Gastroesophageal sphincter (tissue), 4 donors: ENCODE measurements at regions not wholly inside any gene's neighbourhood (a gene's known extent, or its start where the extent isn't known, plus 50 kb on each side); places are given as distances from the start of the nearest gene placed in this dataset.
"Not testable (repeated sequence)": the region's sequence is repeated elsewhere in the genome, so short reads cannot be mapped to it uniquely, and the experiment has no call there.

Source experiments
- ATAC-seq: fragments of 150-250 bp; one replicate; pipeline ENCODE4 v1.9.1; 2016; ENCODE audit warnings: mild to moderate bottlenecking, moderate library complexity
- H3K27ac ChIP-seq, 4 donors: fragments of 200-600 bp; sonication (generic) in 3 of 4; 1 replicate in 3 of 4; 2 replicates in 1 of 4; pipeline ENCODE4 v1.5.1; 2016 to 2019
- H3K27me3 ChIP-seq: fragments of 200-600 bp; sonication (generic); one replicate; pipeline ENCODE4 v1.5.1; 2019
- H3K36me3 ChIP-seq, 2 donors: fragments of 200-600 bp; sonication (generic); one replicate each; pipeline ENCODE4 v1.5.1; 2019; ENCODE audit warnings: control low read depth in 1 of 2
- H3K4me1 ChIP-seq, 3 donors: fragments of 200-600 bp; sonication (generic); 1 replicate in 2 of 3; 2 replicates in 1 of 3; pipeline ENCODE4 v1.5.1; 2016 to 2019; ENCODE audit warnings: control low read depth in 2 of 3
- H3K4me3 ChIP-seq, 2 donors: fragments of 200-600 bp; sonication (generic); one replicate each; pipeline ENCODE4 v1.5.1; 2019; ENCODE audit warnings: mild to moderate bottlenecking in 1 of 2, moderate library complexity in 1 of 2
- H3K9me3 ChIP-seq, 3 donors: fragments of 200-600 bp; sonication (generic); one replicate each; pipeline ENCODE4 v1.5.1; 2017 to 2019; ENCODE audit warnings: control low read depth in 2 of 3
- EP300 ChIP-seq: sonication (generic); formaldehyde crosslinking; IDR thresholded peaks from one replicate; pipeline ENCODE4 v1.6.1; 2017; ENCODE audit warnings: antibody characterized with exemption, mild to moderate bottlenecking
- POLR2A ChIP-seq, 2 donors: fragments of 450-650 bp; IDR thresholded peaks; one replicate each; pipeline ENCODE4 v1.6.1; 2017; ENCODE audit warnings: antibody characterized with exemption in 2 of 2, mild to moderate bottlenecking in 2 of 2, moderate library complexity in 1 of 2
- POLR2AphosphoS5 ChIP-seq: sonication (generic); formaldehyde crosslinking; IDR thresholded peaks from one replicate; pipeline ENCODE4 v1.6.1; 2017; ENCODE audit warnings: antibody characterized with exemption
- WGBS, 2 donors: methylation state at CpG; one replicate each; pipeline ENCODE4 v1.1.5; 2018; ENCODE audit warnings: low coverage in 1 of 2; 5-methylcytosine and 5-hydroxymethylcytosine counted together
- TF ChIP-seq, protein P1 (sequence below), 4 experiments: fragments of 200-600 bp in 2 of 4; fragments of 450-650 bp in 2 of 4; sonication (generic) in 1 of 4; IDR thresholded peaks; one replicate each; pipeline ENCODE4 v1.5.1; 2017 to 2019; ENCODE audit warnings: antibody characterized with exemption in 4 of 4, mild to moderate bottlenecking in 2 of 4, moderate library complexity in 2 of 4

DNA sequence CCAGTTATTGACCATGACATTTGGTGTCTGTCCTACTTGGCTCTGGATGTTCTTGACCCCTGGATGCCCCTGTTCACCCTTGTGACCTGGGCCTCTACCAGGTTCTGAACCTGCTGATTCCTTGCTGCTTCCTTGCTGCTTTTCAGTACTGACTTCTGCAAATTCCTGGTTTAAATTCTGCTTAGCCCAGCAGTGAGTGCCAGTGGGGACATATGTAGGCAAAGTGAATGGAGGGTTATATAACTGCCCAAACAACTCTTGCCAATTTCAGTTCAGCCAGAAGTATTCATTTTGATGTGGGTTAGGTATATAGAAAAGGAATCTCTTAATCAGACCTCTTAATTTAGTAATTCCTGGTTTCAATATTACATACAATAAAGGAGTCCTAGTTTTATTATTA lies 220.6 kb downstream of the TAF11L14 start:
- Histone ChIP-seq H3K9me3 (peaks cover 0 to 4% (median 0%) of the 10 kb centered on the region in 3 donors), H3K27me3 (no peaks in the 10 kb centered on the region), H3K4me1 (no peaks in the 10 kb centered on the region), H3K4me3 (no peak overlapping the region), H3K36me3 (no peaks in the 10 kb centered on the region), H3K27ac (no peak overlapping the region)
- ATAC-seq: no peak
- no peak for TF ChIP-seq POLR2A (IDR thresholded peaks at IDR 0.05)
- no peak for TF ChIP-seq POLR2AphosphoS5
- TF ChIP-seq EP300: no peak
- TF ChIP-seq, protein P1, sequence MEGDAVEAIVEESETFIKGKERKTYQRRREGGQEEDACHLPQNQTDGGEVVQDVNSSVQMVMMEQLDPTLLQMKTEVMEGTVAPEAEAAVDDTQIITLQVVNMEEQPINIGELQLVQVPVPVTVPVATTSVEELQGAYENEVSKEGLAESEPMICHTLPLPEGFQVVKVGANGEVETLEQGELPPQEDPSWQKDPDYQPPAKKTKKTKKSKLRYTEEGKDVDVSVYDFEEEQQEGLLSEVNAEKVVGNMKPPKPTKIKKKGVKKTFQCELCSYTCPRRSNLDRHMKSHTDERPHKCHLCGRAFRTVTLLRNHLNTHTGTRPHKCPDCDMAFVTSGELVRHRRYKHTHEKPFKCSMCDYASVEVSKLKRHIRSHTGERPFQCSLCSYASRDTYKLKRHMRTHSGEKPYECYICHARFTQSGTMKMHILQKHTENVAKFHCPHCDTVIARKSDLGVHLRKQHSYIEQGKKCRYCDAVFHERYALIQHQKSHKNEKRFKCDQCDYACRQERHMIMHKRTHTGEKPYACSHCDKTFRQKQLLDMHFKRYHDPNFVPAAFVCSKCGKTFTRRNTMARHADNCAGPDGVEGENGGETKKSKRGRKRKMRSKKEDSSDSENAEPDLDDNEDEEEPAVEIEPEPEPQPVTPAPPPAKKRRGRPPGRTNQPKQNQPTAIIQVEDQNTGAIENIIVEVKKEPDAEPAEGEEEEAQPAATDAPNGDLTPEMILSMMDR (IDR thresholded peaks at IDR 0.05): no peak

DNA sequence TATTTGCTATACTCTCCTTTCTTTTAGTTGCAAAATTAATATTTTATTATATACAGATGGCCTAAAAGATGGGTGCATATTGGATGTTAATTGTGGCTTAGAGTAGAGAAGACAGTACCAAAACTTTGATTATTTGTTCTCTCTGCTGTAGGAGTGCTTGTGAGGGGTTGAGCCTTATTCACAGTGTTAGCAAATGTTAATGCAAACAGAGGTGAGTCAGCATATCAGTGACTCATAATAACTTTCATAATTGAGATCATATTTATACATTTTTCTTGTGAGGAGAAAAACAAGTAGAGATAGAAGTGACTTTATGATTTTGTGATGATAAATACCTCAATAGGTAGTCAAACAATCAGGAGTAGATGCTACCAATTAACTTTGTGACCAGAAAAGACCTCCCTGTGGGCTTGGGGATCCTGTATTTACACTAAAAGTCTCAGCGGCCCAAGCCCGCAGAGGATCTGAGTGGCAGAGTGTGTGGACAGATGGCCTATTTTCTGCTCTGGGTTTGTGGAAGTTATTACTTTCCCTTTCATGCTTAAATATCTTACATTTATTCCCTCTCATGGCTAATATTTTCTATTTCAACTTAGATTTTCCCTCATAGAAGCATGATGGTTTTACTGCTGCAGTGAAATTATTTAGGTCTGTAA lies 226.5 kb downstream of the TAF11L14 start:
- H3K9me3 ChIP-seq: peaks cover 0 to 17% (median 0%) of the 10 kb centered on the region in 3 donors
- H3K4me1 ChIP-seq: no peaks in the 10 kb centered on the region
- no peaks in the 10 kb centered on the region for H3K27me3 ChIP-seq
- no peak overlapping the region for H3K27ac ChIP-seq
- H3K36me3 ChIP-seq: no peaks in the 10 kb centered on the region
- no peak for ATAC-seq
- H3K4me3 ChIP-seq: no peak overlapping the region
- TF ChIP-seq POLR2A (IDR thresholded peaks at IDR 0.05) (no peak), EP300 (no peak), POLR2AphosphoS5 (no peak)
- TF ChIP-seq, protein P1 (IDR thresholded peaks at IDR 0.05): no peak
- WGBS, 2 donors: 55 to 92% methylated on average over 2 of the region's 2 CpGs

DNA sequence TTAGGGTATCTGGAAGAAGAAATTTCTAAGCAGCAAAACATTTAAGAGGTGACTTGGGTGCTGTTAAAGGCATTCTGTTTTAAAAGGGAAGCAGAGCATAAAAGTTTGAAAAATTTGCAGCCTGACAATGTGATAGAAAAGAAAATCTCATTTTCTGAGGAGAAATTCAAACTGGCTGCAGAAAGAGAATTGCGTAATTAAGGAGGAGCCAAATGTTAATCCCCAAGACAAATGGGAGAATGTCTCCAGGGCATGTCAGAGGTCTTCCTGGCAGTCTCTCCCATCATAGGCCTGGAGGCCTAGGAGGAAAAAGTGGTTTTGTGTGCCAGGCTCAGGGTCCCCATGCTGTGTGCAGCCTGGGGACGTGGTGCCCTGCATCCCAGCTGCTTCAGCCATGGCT lies 230.6 kb downstream of the TAF11L14 start:
- 87% methylated on average over 2 of the region's 2 CpGs; no CpG with 5 or more reads in 1 of the 2 donors for WGBS, 2 donors
- not testable (repeated sequence) for H3K4me3 ChIP-seq, H3K27ac ChIP-seq, H3K36me3 ChIP-seq, H3K27me3 ChIP-seq, ATAC-seq, H3K4me1 ChIP-seq
- peaks cover 0 to 18% (median 0%) of the 10 kb centered on the region in 3 donors for H3K9me3 ChIP-seq

DNA sequence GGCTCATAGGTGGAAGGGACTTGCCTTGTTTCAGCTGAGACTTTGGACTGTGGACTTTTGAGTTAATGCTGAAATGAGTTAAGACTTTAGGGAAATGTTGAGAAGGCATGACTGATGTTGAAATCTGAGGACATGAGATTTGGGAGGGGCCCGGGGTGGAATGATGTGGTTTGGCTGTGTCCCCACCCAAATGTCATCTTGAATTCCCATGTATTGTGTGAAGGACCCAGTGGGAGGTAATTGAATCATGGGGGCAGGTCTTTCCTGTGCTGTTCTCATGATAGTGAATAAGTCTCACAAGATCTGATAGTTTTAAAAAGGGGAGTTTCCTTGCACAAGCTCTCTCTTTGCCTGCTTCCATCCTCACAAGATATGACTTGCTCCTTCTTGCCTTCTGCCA lies 231.7 kb downstream of the TAF11L14 start:
- WGBS, 2 donors: 78% methylated on average over 1 of the region's 1 CpG; no CpG with 5 or more reads in 1 of the 2 donors
- ATAC-seq, H3K4me3 ChIP-seq, H3K36me3 ChIP-seq, H3K27ac ChIP-seq, H3K4me1 ChIP-seq, H3K27me3 ChIP-seq: not testable (repeated sequence)
- peaks cover 0 to 18% (median 0%) of the 10 kb centered on the region in 3 donors for H3K9me3 ChIP-seq

DNA sequence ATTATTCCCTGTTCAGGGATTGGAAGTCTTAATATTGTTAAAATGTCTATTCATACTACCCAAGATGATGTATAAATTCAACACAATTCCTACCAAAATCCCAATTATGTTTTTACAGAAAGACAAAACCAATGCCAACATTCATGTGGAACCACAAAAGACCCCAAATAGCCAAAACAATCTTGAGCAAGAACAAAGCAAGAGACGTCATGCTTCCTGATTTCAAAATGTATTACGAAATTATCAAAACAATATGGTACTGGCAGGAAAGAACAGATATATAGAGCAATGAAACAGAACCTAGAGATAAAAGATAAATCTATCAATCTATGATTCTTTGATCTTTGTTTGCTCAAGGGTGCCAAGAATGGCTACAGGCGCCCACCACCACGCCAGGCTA lies 237.9 kb downstream of the TAF11L14 start:
- no peak for ATAC-seq
- Histone ChIP-seq H3K4me3 (no peak overlapping the region), H3K4me1 (no peaks in the 10 kb centered on the region), H3K27me3 (no peaks in the 10 kb centered on the region), H3K36me3 (no peaks in the 10 kb centered on the region), H3K27ac (no peak overlapping the region), H3K9me3 (peaks cover 0 to 5% (median 0%) of the 10 kb centered on the region in 3 donors)
- 69 to 86% methylated on average over 4 of the region's 4 CpGs for WGBS, 2 donors
- TF ChIP-seq, protein P1 (IDR thresholded peaks at IDR 0.05): no peak
- TF ChIP-seq EP300: no peak
- no peak for TF ChIP-seq POLR2AphosphoS5
- TF ChIP-seq POLR2A (IDR thresholded peaks at IDR 0.05): no peak

DNA sequence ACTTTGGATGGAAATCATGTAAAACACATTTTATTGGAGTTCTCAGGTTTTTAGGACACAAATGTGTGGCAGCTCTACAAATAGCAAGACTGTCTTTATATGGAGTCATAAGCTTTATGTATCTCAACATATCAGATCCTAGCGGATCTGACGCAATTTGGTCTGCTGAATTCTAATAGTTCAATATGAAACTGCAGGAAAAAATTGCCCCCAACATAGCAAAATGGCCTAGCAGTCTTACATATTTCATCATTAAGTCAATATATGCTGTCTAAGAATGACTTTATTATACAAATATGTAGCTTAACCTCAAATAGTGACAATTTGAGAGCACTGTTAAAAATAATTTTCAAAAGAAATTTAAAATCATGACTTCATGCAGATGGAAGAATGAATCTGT lies 244.3 kb downstream of the TAF11L14 start:
- Histone ChIP-seq H3K27me3 (no peaks in the 10 kb centered on the region), H3K9me3 (peaks cover 0 to 6% (median 0%) of the 10 kb centered on the region in 3 donors), H3K36me3 (no peaks in the 10 kb centered on the region), H3K4me1 (no peaks in the 10 kb centered on the region), H3K4me3 (no peak overlapping the region), H3K27ac (no peak overlapping the region)
- WGBS, 2 donors: 79 to 87% methylated on average over 2 of the region's 2 CpGs
- TF ChIP-seq EP300 (no peak), POLR2A (IDR thresholded peaks at IDR 0.05) (no peak), POLR2AphosphoS5 (no peak)
- TF ChIP-seq, protein P1 (IDR thresholded peaks at IDR 0.05): no peak
- ATAC-seq: no peak
